Bronchial epithelial cell (primary cell): ENCODE measurements at regions not wholly inside any gene's neighbourhood (a gene's known extent, or its start where the extent isn't known, plus 50 kb on each side); places are given as distances from the start of the nearest gene placed in this dataset.

ENCODE experiments used
- DNase-seq: peaks from one replicate; pipeline ENCODE4 v3.0.0-alpha.2; 2010; ENCODE audit warnings: low read depth
- FAIRE-seq: peaks from 2 replicates; lab custom pipeline; 2011; peaks lifted over from hg19 to GRCh38; lab: Jason Lieb, UNC
- H3K27me3 ChIP-seq: 2 replicates; pipeline ENCODE4 v1.5.1; 2011; ENCODE audit warnings: low read length; ENCODE audit not compliant: control insufficient read depth, insufficient read depth
- H3K36me3 ChIP-seq: 2 replicates; pipeline ENCODE4 v1.5.1; 2011; ENCODE audit warnings: low read length; ENCODE audit not compliant: control insufficient read depth, insufficient read depth
- H3K4me3 ChIP-seq: 2 replicates; pipeline ENCODE4 v1.5.1; 2011; ENCODE audit warnings: mild to moderate bottlenecking, low read depth, low read length, control low read depth
- CTCF ChIP-seq: IDR thresholded peaks from 2 replicates; pipeline ENCODE4 v1.5.1; 2011; ENCODE audit warnings: mild to moderate bottlenecking, moderate library complexity, low read length, control low read depth, inconsistent platforms; ENCODE audit not compliant: insufficient read depth, severe bottlenecking

- H3K27me3 ChIP-seq = no peaks in the 10 kb centered on the region
Observed at GRCh38 chr16:86242244-86243122, 267.8 kb upstream of the FOXF1 start.

DNA sequence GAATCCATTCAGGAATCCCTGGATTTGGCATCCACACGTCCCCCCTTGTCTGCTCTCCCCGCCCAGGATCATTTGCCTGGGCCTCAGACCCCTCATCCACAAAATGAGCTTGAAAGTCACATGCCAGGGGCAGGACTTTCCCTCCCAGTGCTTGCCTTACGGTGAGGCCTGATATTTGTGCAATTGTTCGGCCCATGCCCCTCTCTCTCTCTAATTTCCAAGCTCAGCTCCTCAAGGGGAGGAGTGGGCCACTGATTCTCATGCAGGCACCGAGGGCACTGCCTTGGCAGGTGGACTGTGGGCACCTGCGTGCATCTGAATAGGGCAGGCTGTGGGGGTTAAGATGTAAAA, 267.2 kb upstream of the FOXF1 start:
- no peak for TF ChIP-seq CTCF
- Histone ChIP-seq H3K36me3 (no peaks in the 10 kb centered on the region), H3K27me3 (no peaks in the 10 kb centered on the region), H3K4me3 (no peak overlapping the region)
- no peak for DNase-seq
- no peak for FAIRE-seq

More at GRCh38 chr16:86242244-86243122, 267.8 kb upstream of the FOXF1 start:
- TF ChIP-seq CTCF = no peak
- no peak for DNase-seq
- H3K4me3 ChIP-seq = no peak overlapping the region
- FAIRE-seq = peak; percentile 18
- H3K36me3 ChIP-seq = no peaks in the 10 kb centered on the region

DNA sequence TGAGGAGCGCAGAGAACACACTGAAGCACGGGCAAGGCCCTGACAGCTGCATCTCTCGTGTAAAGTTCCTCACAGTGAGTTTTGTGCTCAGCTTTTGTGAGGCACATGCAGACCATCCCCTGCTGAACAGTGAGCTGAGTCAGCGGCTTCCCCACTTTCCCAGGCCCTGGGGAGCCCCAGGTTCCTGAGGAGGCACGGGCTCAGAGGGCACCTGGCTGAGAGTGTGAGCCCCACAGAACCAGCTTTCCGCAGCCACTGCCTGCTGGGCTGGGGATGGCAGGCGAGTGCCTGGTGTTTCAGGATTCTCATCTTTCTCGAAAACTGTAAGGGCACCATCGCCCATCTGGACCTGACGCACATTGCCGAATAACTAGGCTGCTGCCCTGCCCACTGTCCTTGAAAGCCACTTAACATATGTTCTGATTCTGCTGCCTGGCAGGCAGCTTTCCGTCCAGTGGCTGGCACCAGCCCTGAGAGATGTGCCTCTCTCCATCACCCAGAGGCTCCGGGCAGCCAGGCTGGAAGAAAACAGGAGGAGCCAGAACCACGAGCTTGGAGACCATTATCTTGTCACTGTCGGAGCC, 266.7 kb upstream of the FOXF1 start:
- H3K4me3 ChIP-seq = no peak overlapping the region
- no peaks in the 10 kb centered on the region for H3K36me3 ChIP-seq
- TF ChIP-seq CTCF = no peak
- no peak for DNase-seq
- H3K27me3 ChIP-seq = no peaks in the 10 kb centered on the region
- no peak for FAIRE-seq

DNA sequence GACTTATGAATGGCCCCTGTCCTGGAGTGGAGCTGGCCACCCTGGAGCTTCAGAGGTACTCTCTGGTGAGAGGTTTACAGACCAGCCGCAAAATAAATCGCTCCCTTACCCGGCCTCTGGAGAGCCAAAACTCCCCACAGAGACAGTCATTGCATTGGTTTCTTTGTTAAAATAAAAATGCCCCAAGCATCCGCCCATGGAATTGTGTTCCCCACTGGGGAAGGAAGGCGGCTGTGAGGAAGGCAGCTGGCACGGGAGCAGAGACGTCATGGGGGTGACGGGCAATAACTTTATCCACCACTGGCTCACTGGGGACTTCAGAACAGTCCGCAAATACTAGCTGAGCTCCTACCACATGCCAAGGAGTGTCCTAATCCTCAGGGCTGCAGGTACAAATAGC, 266.2 kb upstream of the FOXF1 start:
- Histone ChIP-seq H3K36me3 (no peaks in the 10 kb centered on the region), H3K27me3 (no peaks in the 10 kb centered on the region), H3K4me3 (no peak overlapping the region)
- FAIRE-seq (no peak), DNase-seq (no peak)
- TF ChIP-seq CTCF = no peak

- no peak overlapping the region for H3K4me3 ChIP-seq
- no peak for FAIRE-seq
- no peak for TF ChIP-seq CTCF
- H3K36me3 ChIP-seq = no peaks in the 10 kb centered on the region
- no peaks in the 10 kb centered on the region for H3K27me3 ChIP-seq
- no peak for DNase-seq
Observed at GRCh38 chr16:86244936-86245335, 265.4 kb upstream of the FOXF1 start.
